ENCODE measurements at regions not wholly inside any gene's neighbourhood (a gene's known extent, or its start where the extent isn't known, plus 50 kb on each side); places are given as distances from the start of the nearest gene placed in this dataset.

- H3K4me3 Mint-ChIP-seq (ENCODE audit: unreplicated experiment) = no peak overlapping the region
- H3K4me1 Mint-ChIP-seq (ENCODE audit: insufficient read depth, unreplicated experiment) = peaks cover 49% of the 10 kb centered on the region
- H3K36me3 Mint-ChIP-seq (ENCODE audit: insufficient read depth, unreplicated experiment) = peaks cover 9% of the 10 kb centered on the region
- POLR2A ChIA-PET = interaction anchor here (1.5 kb wide), 1 partner anchor 308 kb away, joined by 3 read pairs; no protein-coding TSS in a partner anchor
- CTCF ChIA-PET = interaction anchor here (0.6 to 3.6 kb wide), 7 partner anchors 9 to 349 kb away, joined by 3 to 22 read pairs (median 4); no protein-coding TSS in a partner anchor
- BruUV-seq (replicated peaks) = no TSS peak
- TF ChIP-seq, protein P1, sequence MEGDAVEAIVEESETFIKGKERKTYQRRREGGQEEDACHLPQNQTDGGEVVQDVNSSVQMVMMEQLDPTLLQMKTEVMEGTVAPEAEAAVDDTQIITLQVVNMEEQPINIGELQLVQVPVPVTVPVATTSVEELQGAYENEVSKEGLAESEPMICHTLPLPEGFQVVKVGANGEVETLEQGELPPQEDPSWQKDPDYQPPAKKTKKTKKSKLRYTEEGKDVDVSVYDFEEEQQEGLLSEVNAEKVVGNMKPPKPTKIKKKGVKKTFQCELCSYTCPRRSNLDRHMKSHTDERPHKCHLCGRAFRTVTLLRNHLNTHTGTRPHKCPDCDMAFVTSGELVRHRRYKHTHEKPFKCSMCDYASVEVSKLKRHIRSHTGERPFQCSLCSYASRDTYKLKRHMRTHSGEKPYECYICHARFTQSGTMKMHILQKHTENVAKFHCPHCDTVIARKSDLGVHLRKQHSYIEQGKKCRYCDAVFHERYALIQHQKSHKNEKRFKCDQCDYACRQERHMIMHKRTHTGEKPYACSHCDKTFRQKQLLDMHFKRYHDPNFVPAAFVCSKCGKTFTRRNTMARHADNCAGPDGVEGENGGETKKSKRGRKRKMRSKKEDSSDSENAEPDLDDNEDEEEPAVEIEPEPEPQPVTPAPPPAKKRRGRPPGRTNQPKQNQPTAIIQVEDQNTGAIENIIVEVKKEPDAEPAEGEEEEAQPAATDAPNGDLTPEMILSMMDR (IDR thresholded peaks at IDR 0.05; ENCODE audit: unreplicated experiment) = no peak
- no peak overlapping the region for H3K27ac Mint-ChIP-seq (ENCODE audit: low read depth, unreplicated experiment)
- H3K27me3 Mint-ChIP-seq (ENCODE audit: insufficient read depth, unreplicated experiment) = no peaks in the 10 kb centered on the region
- H3K9me3 Mint-ChIP-seq (ENCODE audit: unreplicated experiment) = no peaks in the 10 kb centered on the region
- DNase-seq (ENCODE audit: unreplicated experiment) = no peak
- intact Hi-C loops (cut with micrococcal nuclease) = loop anchor here (5.0 kb wide), 1 partner anchor 193 kb away; no protein-coding TSS in a partner anchor
Measured at GRCh38 chr15:62740141-62741004, 302.2 kb upstream of the TPM1 start.

DNA sequence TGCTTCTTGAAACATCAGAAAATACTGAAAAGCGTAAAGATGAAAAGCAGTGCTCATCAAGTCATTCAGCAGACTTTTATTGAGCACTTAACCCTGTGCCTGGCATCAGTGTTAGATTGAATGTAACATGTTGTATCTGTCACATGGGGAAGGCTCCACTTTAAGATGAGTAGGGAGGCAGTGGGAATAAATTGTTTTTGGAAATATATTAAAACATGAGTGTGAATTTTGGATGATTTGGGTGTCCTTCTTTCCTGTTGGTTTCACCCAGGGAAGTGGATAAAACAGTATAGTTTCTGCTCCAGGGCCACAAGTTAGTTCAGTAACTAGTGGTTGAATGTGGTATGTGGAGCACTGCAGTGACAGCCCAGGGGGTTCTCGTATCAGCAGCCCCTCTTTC, 301.4 kb upstream of the TPM1 start:
- no peak for DNase-seq (ENCODE audit: unreplicated experiment)
- Mint-ChIP-seq H3K36me3 (ENCODE audit: insufficient read depth, unreplicated experiment) (peaks cover 9% of the 10 kb centered on the region), H3K4me1 (ENCODE audit: insufficient read depth, unreplicated experiment) (peaks cover 49% of the 10 kb centered on the region), H3K4me3 (ENCODE audit: unreplicated experiment) (no peak overlapping the region), H3K27ac (ENCODE audit: low read depth, unreplicated experiment) (peak overlapping the region; percentile 62), H3K9me3 (ENCODE audit: unreplicated experiment) (no peaks in the 10 kb centered on the region), H3K27me3 (ENCODE audit: insufficient read depth, unreplicated experiment) (no peaks in the 10 kb centered on the region)
- TF ChIP-seq, protein P1 (IDR thresholded peaks at IDR 0.05; ENCODE audit: unreplicated experiment) = no peak
- intact Hi-C loops (cut with micrococcal nuclease) = loop anchor here (5.0 kb wide), 1 partner anchor 194 kb away; no protein-coding TSS in a partner anchor
- no TSS peak for BruUV-seq (replicated peaks)
- ChIA-PET CTCF (interaction anchor here (0.6 to 3.6 kb wide), 15 partner anchors 8 to 434 kb away, joined by 3 to 23 read pairs (median 4); no protein-coding TSS in a partner anchor), POLR2A (interaction anchor here (0.6 to 2.5 kb wide), 5 partner anchors 35 to 350 kb away, joined by 3 to 19 read pairs (median 7); partner anchors contain the start of gene TLN2)

GRCh38 chr15:62742409-62743171, 300.0 kb upstream of the TPM1 start:
- Mint-ChIP-seq H3K27ac (ENCODE audit: low read depth, unreplicated experiment) (peak overlapping the region; percentile 65), H3K9me3 (ENCODE audit: unreplicated experiment) (no peaks in the 10 kb centered on the region), H3K27me3 (ENCODE audit: insufficient read depth, unreplicated experiment) (no peaks in the 10 kb centered on the region), H3K36me3 (ENCODE audit: insufficient read depth, unreplicated experiment) (peaks cover 9% of the 10 kb centered on the region), H3K4me1 (ENCODE audit: insufficient read depth, unreplicated experiment) (peaks cover 42% of the 10 kb centered on the region), H3K4me3 (ENCODE audit: unreplicated experiment) (no peak overlapping the region)
- no TSS peak for BruUV-seq (replicated peaks)
- intact Hi-C loops (cut with micrococcal nuclease) = loop anchor here (1.0 to 5.0 kb wide), 3 partner anchors 16 to 352 kb away; partner anchors contain the start of gene TLN2
- POLR2A ChIA-PET = interaction anchor here (0.7 to 2.8 kb wide), 19 partner anchors 9 to 759 kb away, joined by 3 to 19 read pairs (median 4); partner anchors contain the start of gene TLN2
- TF ChIP-seq, protein P1 (IDR thresholded peaks at IDR 0.05; ENCODE audit: unreplicated experiment) = peak; percentile 64
- CTCF ChIA-PET = interaction anchor here (0.5 to 3.6 kb wide), 51 partner anchors 10 to 590 kb away, joined by 3 to 23 read pairs (median 4); no protein-coding TSS in a partner anchor
- DNase-seq (ENCODE audit: unreplicated experiment) = peak; percentile 82
